Tibial nerve (tissue), 4 donors: ENCODE measurements at regions not wholly inside any gene's neighbourhood (a gene's known extent, or its start where the extent isn't known, plus 50 kb on each side); places are given as distances from the start of the nearest gene placed in this dataset.
"Not testable (repeated sequence)": the region's sequence is repeated elsewhere in the genome, so short reads cannot be mapped to it uniquely, and the experiment has no call there.

ENCODE experiments used
- DNase-seq, 2 donors: peaks; one replicate each; pipeline ENCODE4 v3.0.0-alpha.2; 2019; ENCODE audit warnings: low spot score in 2 of 2
- H3K27ac ChIP-seq, 4 donors: fragments of 200-600 bp; sonication (generic) in 3 of 4; one replicate each; pipeline ENCODE4 v1.5.1; 2017 to 2019; ENCODE audit warnings: mild to moderate bottlenecking in 1 of 4
- H3K27me3 ChIP-seq, 2 donors: fragments of 200-600 bp; sonication (generic) in 1 of 2; one replicate each; pipeline versions ENCODE4 v1.5.1 to v1.6.0; 2017 to 2019
- H3K36me3 ChIP-seq, 3 donors: fragments of 200-600 bp; sonication (generic); one replicate each; pipeline ENCODE4 v1.5.1; 2018 to 2019
- H3K4me1 ChIP-seq, 4 donors: fragments of 200-600 bp; sonication (generic) in 3 of 4; one replicate each; pipeline ENCODE4 v1.5.1; 2017 to 2019
- H3K4me3 ChIP-seq, 4 donors: fragments of 200-600 bp; sonication (generic) in 3 of 4; one replicate each; pipeline ENCODE4 v1.5.1; 2017 to 2019; ENCODE audit warnings: mild to moderate bottlenecking in 1 of 4, moderate library complexity in 1 of 4
- H3K9me3 ChIP-seq, 4 donors: fragments of 200-600 bp; sonication (generic) in 3 of 4; one replicate each; pipeline ENCODE4 v1.5.1; 2017 to 2019
- CTCF ChIP-seq, 5 experiments: fragments of 200-600 bp in 3 of 5; fragments of 450-650 bp in 2 of 5; sonication (generic) in 3 of 5; IDR thresholded peaks; one replicate each; pipeline ENCODE4 v1.5.1; 2016 to 2019; ENCODE audit warnings: antibody characterized with exemption in 5 of 5, mild to moderate bottlenecking in 3 of 5, moderate library complexity in 2 of 5
- EP300 ChIP-seq, 2 donors: sonication (generic); formaldehyde crosslinking; IDR thresholded peaks; one replicate each; pipeline ENCODE4 v1.6.1; 2017; ENCODE audit warnings: antibody characterized with exemption in 2 of 2, mild to moderate bottlenecking in 1 of 2
- POLR2A ChIP-seq, 2 donors: fragments of 450-650 bp; IDR thresholded peaks; one replicate each; pipeline ENCODE4 v1.6.1; 2017; ENCODE audit warnings: antibody characterized with exemption in 2 of 2, mild to moderate bottlenecking in 2 of 2, moderate library complexity in 2 of 2
- WGBS, 2 donors: methylation state at CpG; one replicate each; pipeline ENCODE4 v1.1.5; 2018; 5-methylcytosine and 5-hydroxymethylcytosine counted together

GRCh38 chr18:29841631-29842030 lies 1200.9 kb downstream of the DSC3 start:
- no peak for TF ChIP-seq POLR2A (IDR thresholded peaks at IDR 0.05)
- no peak for TF ChIP-seq EP300 (IDR thresholded peaks at IDR 0.05)
- TF ChIP-seq CTCF (IDR thresholded peaks at IDR 0.05), result no peak

GRCh38 chr18:29840089-29840488 lies 1202.5 kb downstream of the DSC3 start:
- Histone ChIP-seq H3K36me3 (no peaks in the 10 kb centered on the region), H3K9me3 (no peaks in the 10 kb centered on the region), H3K27me3 (no peaks in the 10 kb centered on the region), H3K27ac (no peak overlapping the region), H3K4me3 (no peak overlapping the region), H3K4me1 (no peaks in the 10 kb centered on the region)
- no peak for TF ChIP-seq POLR2A (IDR thresholded peaks at IDR 0.05)
- TF ChIP-seq EP300 (IDR thresholded peaks at IDR 0.05), result no peak
- no peak for TF ChIP-seq CTCF (IDR thresholded peaks at IDR 0.05)
- no peak for DNase-seq

More at GRCh38 chr18:29841631-29842030, 1200.9 kb downstream of the DSC3 start:
- WGBS, 2 donors, result 23 to 37% methylated on average over 3 of the region's 3 CpGs
- H3K9me3 ChIP-seq, result no peaks in the 10 kb centered on the region
- H3K36me3 ChIP-seq, result no peaks in the 10 kb centered on the region
- H3K27me3 ChIP-seq, result no peaks in the 10 kb centered on the region
- DNase-seq, result no peak
- no peak overlapping the region for H3K4me3 ChIP-seq
- H3K27ac ChIP-seq, result no peak overlapping the region
- no peaks in the 10 kb centered on the region for H3K4me1 ChIP-seq

GRCh38 chr18:29838961-29839360 lies 1203.6 kb downstream of the DSC3 start:
- H3K9me3 ChIP-seq, DNase-seq, H3K4me1 ChIP-seq, H3K36me3 ChIP-seq, H3K27me3 ChIP-seq, H3K4me3 ChIP-seq, H3K27ac ChIP-seq: not testable (repeated sequence)
- WGBS, 2 donors, result 93 to 95% methylated on average over 12 of the region's 12 CpGs

- H3K4me3 ChIP-seq, result no peak overlapping the region
- no peak for DNase-seq
- H3K27me3 ChIP-seq, result no peaks in the 10 kb centered on the region
- no peaks in the 10 kb centered on the region for H3K4me1 ChIP-seq
- 73 to 79% methylated on average over 1 of the region's 1 CpG for WGBS, 2 donors
- H3K36me3 ChIP-seq, result no peaks in the 10 kb centered on the region
- TF ChIP-seq EP300 (IDR thresholded peaks at IDR 0.05) (no peak), CTCF (IDR thresholded peaks at IDR 0.05) (no peak), POLR2A (IDR thresholded peaks at IDR 0.05) (no peak)
- H3K27ac ChIP-seq, result no peak overlapping the region
- H3K9me3 ChIP-seq, result no peaks in the 10 kb centered on the region
Observed at GRCh38 chr18:29838556-29838955, 1204.0 kb downstream of the DSC3 start.

- 88 to 97% methylated on average over 1 of the region's 1 CpG for WGBS, 2 donors
- DNase-seq, result no peak
- no peaks in the 10 kb centered on the region for H3K36me3 ChIP-seq
- no peak for TF ChIP-seq POLR2A (IDR thresholded peaks at IDR 0.05)
- H3K27ac ChIP-seq, result no peak overlapping the region
- no peaks in the 10 kb centered on the region for H3K27me3 ChIP-seq
- H3K4me3 ChIP-seq, result no peak overlapping the region
- H3K4me1 ChIP-seq, result no peaks in the 10 kb centered on the region
- H3K9me3 ChIP-seq, result no peaks in the 10 kb centered on the region
Observed at GRCh38 chr18:29823671-29824070, 1218.9 kb downstream of the DSC3 start.

- Histone ChIP-seq H3K4me3 (no peak overlapping the region), H3K4me1 (no peaks in the 10 kb centered on the region), H3K27ac (no peak overlapping the region), H3K27me3 (no peaks in the 10 kb centered on the region), H3K9me3 (peaks cover 0 to under 1% (median 0%) of the 10 kb centered on the region in 4 donors), H3K36me3 (no peaks in the 10 kb centered on the region)
- no peak for DNase-seq
- WGBS, 2 donors, result 90 to 93% methylated on average over 1 of the region's 1 CpG
- TF ChIP-seq EP300 (IDR thresholded peaks at IDR 0.05), result no peak
Observed at GRCh38 chr18:29821544-29821943, 1221.0 kb downstream of the DSC3 start.

GRCh38 chr18:29811519-29811918 lies 1231.0 kb downstream of the DSC3 start:
- Histone ChIP-seq H3K36me3 (no peaks in the 10 kb centered on the region), H3K4me1 (no peaks in the 10 kb centered on the region), H3K9me3 (peaks cover 0 to 6% (median under 1%) of the 10 kb centered on the region in 4 donors), H3K4me3 (no peak overlapping the region), H3K27ac (no peak overlapping the region), H3K27me3 (no peaks in the 10 kb centered on the region)
- no peak for TF ChIP-seq EP300 (IDR thresholded peaks at IDR 0.05)
- TF ChIP-seq POLR2A (IDR thresholded peaks at IDR 0.05), result no peak
- TF ChIP-seq CTCF (IDR thresholded peaks at IDR 0.05), result no peak
- 93 to 100% methylated on average over 4 of the region's 4 CpGs for WGBS, 2 donors
- DNase-seq, result no peak
